HCT116 (cell line): ENCODE measurements at regions not wholly inside any gene's neighbourhood (a gene's known extent, or its start where the extent isn't known, plus 50 kb on each side); places are given as distances from the start of the nearest gene placed in this dataset.

Source experiments
- CTCF ChIP-seq, 3 experiments: fragments of 200-600 bp in 1 of 3; sonication (generic) in 1 of 3; IDR thresholded peaks in 2 of 3; conservative IDR thresholded peaks in 1 of 3; 2 replicates each; pipeline ENCODE4 v1.5.1; 2012 to 2017; ENCODE audit warnings: low read depth in 2 of 3, low read length in 2 of 3, antibody characterized with exemption in 1 of 3, borderline replicate concordance in 1 of 3, control low read depth in 1 of 3, mild to moderate bottlenecking in 1 of 3, mixed read lengths in 1 of 3, mixed run types in 1 of 3, moderate library complexity in 1 of 3; ENCODE audit not compliant: insufficient read depth in 1 of 3
- ELF1 ChIP-seq: IDR thresholded peaks from 2 replicates; pipeline ENCODE4 v1.6.1; 2012; ENCODE audit warnings: low read depth, borderline replicate concordance
- EZH2 ChIP-seq: fragments of 200-600 bp; sonication (generic); IDR thresholded peaks from 2 replicates; pipeline ENCODE4 v1.6.1; 2017; ENCODE audit warnings: antibody characterized with exemption, mixed run types
- EZH2phosphoT487 ChIP-seq: fragments of 200-600 bp; IDR thresholded peaks from 2 replicates; pipeline ENCODE4 v1.6.1; 2018; ENCODE audit warnings: antibody characterized with exemption, borderline replicate concordance
- MAX ChIP-seq: IDR thresholded peaks from 2 replicates; pipeline ENCODE4 v1.6.1; 2012
- POLR2A ChIP-seq: IDR thresholded peaks from 2 replicates; pipeline ENCODE4 v1.7.0; 2011; ENCODE audit warnings: borderline replicate concordance; ENCODE audit not compliant: insufficient read depth, insufficient read length; ENCODE audit errors: extremely low read depth
- POLR2AphosphoS5 ChIP-seq: IDR thresholded peaks from 2 replicates; pipeline ENCODE4 v1.6.1; 2011; ENCODE audit warnings: mild to moderate bottlenecking, low read depth, low read length, moderate library complexity
- RAD21 ChIP-seq: IDR thresholded peaks from 2 replicates; pipeline ENCODE4 v1.6.1; 2012; ENCODE audit warnings: low read depth, mild to moderate bottlenecking
- SIN3A ChIP-seq: IDR thresholded peaks from 2 replicates; pipeline ENCODE4 v1.6.1; 2012; ENCODE audit warnings: low read depth
- SP1 ChIP-seq: IDR thresholded peaks from 2 replicates; pipeline ENCODE4 v1.6.1; 2012; ENCODE audit warnings: low read depth
- YY1 ChIP-seq: IDR thresholded peaks from 2 replicates; pipeline ENCODE4 v1.6.1; 2011; ENCODE audit warnings: low read length, low read depth, moderate library complexity, mild to moderate bottlenecking; ENCODE audit not compliant: insufficient replicate concordance; ENCODE audit errors: extremely low read depth
- ZFX ChIP-seq: fragments of 450-650 bp; IDR thresholded peaks from 2 replicates; pipeline ENCODE4 v1.6.1; 2017

DNA sequence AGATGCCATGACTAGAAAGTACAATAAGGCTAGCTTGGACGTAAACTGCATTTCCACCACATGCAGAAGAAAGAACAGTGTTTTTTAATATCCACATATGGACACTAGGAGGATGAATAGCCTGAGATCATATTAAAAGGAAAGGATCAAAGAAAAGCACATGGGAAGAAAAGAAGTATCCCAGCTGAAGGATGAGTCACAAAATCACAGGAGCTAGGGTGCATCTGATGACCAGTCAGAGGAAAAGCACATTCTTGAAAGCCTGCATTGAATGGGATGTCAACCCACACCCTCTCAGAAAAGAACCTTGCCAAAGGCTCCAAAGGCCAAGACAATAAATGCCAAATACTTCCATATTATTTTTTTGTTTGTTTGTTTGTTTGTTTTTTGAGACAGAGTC, 56.8 kb upstream of the PRDX4 start:
- no peak for TF ChIP-seq EZH2phosphoT487
- TF ChIP-seq POLR2AphosphoS5: no peak
- no peak for TF ChIP-seq RAD21
- TF ChIP-seq YY1: no peak
- no peak for TF ChIP-seq POLR2A
- no peak for TF ChIP-seq CTCF (IDR thresholded peaks at IDR 0.05 in 2 of 3, conservative IDR thresholded peaks at IDR 0.05 in 1 of 3; ENCODE audit: borderline replicate concordance in 1 of 3, insufficient read depth in 1 of 3, low read depth in 2 of 3, low read length in 2 of 3)
- no peak for TF ChIP-seq EZH2
- TF ChIP-seq MAX: no peak
- TF ChIP-seq SIN3A: no peak
- TF ChIP-seq ELF1: no peak
- TF ChIP-seq SP1: no peak
- no peak for TF ChIP-seq ZFX
